ENCODE measurements at regions not wholly inside any gene's neighbourhood (a gene's known extent, or its start where the extent isn't known, plus 50 kb on each side); places are given as distances from the start of the nearest gene placed in this dataset.

DNA sequence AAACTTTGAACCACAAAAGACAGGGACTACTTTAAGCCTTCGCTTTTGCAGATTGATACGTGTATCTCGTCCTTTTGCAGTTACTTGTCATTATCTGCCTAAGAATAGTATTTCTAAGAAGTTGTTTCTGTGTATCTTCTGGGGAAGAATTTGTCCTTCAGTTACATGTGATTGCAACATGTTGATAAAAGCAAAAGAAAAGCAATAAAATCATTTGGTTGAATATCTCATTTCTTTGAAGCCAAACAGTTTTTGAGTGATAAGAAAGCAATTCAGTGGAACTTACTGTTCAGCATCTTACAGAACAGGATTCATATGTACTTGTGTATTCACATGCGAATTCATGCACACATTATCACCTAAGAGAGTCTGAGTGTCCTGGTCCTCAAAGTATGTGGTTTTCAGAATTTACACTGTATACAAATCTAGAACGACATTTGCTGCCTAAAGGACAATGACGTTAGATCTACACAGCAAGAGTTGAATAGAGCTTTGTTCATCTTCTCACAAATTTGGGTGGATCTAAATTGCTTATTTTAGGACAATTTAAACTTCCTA lies 66.7 kb upstream of the MRPS6 start:
- ChIA-PET CTCF (interaction anchor here (1.1 kb wide), 1 partner anchor 15 kb away, joined by 3 read pairs; no protein-coding TSS in a partner anchor), RAD21 (ENCODE audit: unreplicated experiment) (no interaction called here), SMC1A (ENCODE audit: uncharacterized antibody, unreplicated experiment) (no interaction called here), POLR2A (no interaction called here)
- DNase-seq (ENCODE audit: low read depth, low spot score): no peak
- intact Hi-C loops (cut with micrococcal nuclease; ENCODE audit: unreplicated experiment) (no loop called here), in situ Hi-C loops (cut with MboI) (loop anchor here (25.0 kb wide), 1 partner anchor 856 kb away; no protein-coding TSS in a partner anchor)
- 96% methylated on average over 6 of the region's 6 CpGs for WGBS (ENCODE audit: insufficient coverage, insufficient replicate concordance, low lambda C conversion rate, missing lambda C conversion rate)
- H3K9me3 ChIP-seq (replicated peaks; ENCODE audit: control insufficient read depth, insufficient read depth, low read length): peaks cover 8% of the 10 kb centered on the region
- H3K27ac ChIP-seq (ENCODE audit: control insufficient read depth, insufficient read depth): no peak overlapping the region
- no peaks in the 10 kb centered on the region for H3K79me2 ChIP-seq (ENCODE audit: control insufficient read depth, insufficient read depth, low read length)
- no peak overlapping the region for H3K4me3 ChIP-seq
- H4K20me1 ChIP-seq (ENCODE audit: control insufficient read depth, insufficient read depth): no peaks in the 10 kb centered on the region
- ATAC-seq: no peak
- no peak overlapping the region for H3K9ac ChIP-seq (ENCODE audit: control insufficient read depth, insufficient read depth, low read length)
- no peak overlapping the region for H3K4me2 ChIP-seq (ENCODE audit: control insufficient read depth, insufficient read depth)
- TF ChIP-seq POLR2AphosphoS5 (IDR thresholded peaks at IDR 0.05; ENCODE audit: low read length): no peak
- H2AFZ ChIP-seq (ENCODE audit: control insufficient read depth, low read depth, low read length): no peak overlapping the region
- BruUV-seq (replicated peaks): no TSS peak
- FAIRE-seq: no peak
- H3K4me1 ChIP-seq (ENCODE audit: control insufficient read depth, insufficient read depth, low read length): no peaks in the 10 kb centered on the region
- H3K27me3 ChIP-seq (replicated peaks in 1 of 2; ENCODE audit: control insufficient read depth in 2 of 2, insufficient read depth in 2 of 2, low read length in 1 of 2): no peaks in the 10 kb centered on the region
- H3K36me3 ChIP-seq (ENCODE audit: control insufficient read depth in 2 of 2, insufficient read depth in 2 of 2, low read length in 1 of 2): no peaks in the 10 kb centered on the region

GRCh38 chr21:34004974-34005373 lies 68.4 kb upstream of the MRPS6 start:
- BruUV-seq (replicated peaks): no TSS peak
- H3K27ac ChIP-seq (ENCODE audit: control insufficient read depth, insufficient read depth): no peak overlapping the region
- peaks cover 1% of the 10 kb centered on the region; the same call in 2 of the 3 replicates for H3K9me3 ChIP-seq (replicated peaks; ENCODE audit: control insufficient read depth, insufficient read depth, low read length)
- H3K79me2 ChIP-seq (ENCODE audit: control insufficient read depth, insufficient read depth, low read length): no peaks in the 10 kb centered on the region
- H3K9ac ChIP-seq (ENCODE audit: control insufficient read depth, insufficient read depth, low read length): no peak overlapping the region
- H3K36me3 ChIP-seq (ENCODE audit: control insufficient read depth in 2 of 2, insufficient read depth in 2 of 2, low read length in 1 of 2): no peaks in the 10 kb centered on the region
- TF ChIP-seq BMI1 (IDR thresholded peaks at IDR 0.05; ENCODE audit: borderline replicate concordance) (no peak), SREBF1 (IDR thresholded peaks at IDR 0.05; ENCODE audit: low read length) (no peak), HDAC2 (IDR thresholded peaks at IDR 0.05) (no peak), ATF7 (IDR thresholded peaks at IDR 0.05; ENCODE audit: low read depth) (no peak), SREBF2 (IDR thresholded peaks at IDR 0.05; ENCODE audit: low read length) (no peak), TBL1XR1 (IDR thresholded peaks at IDR 0.05; ENCODE audit: low read depth, low read length) (no peak), ZNF24 (IDR thresholded peaks at IDR 0.05) (no peak), NFIC (IDR thresholded peaks at IDR 0.05; ENCODE audit: low read depth, low read length) (no peak), POLR2A (IDR thresholded peaks at IDR 0.05; ENCODE audit: low read depth, low read length) (no peak), ZNF207 (IDR thresholded peaks at IDR 0.05; ENCODE audit: borderline replicate concordance) (no peak), CEBPB (IDR thresholded peaks at IDR 0.05; ENCODE audit: borderline replicate concordance in 1 of 2, low read depth in 2 of 2, low read length in 2 of 2) (no peak)
- DNase-seq (ENCODE audit: low read depth, low spot score) (no peak), ATAC-seq (no peak), FAIRE-seq (no peak)
- 95% methylated on average over 5 of the region's 5 CpGs for WGBS (ENCODE audit: insufficient coverage, insufficient replicate concordance, low lambda C conversion rate, missing lambda C conversion rate)
- H3K27me3 ChIP-seq (replicated peaks in 1 of 2; ENCODE audit: control insufficient read depth in 2 of 2, insufficient read depth in 2 of 2, low read length in 1 of 2): no peaks in the 10 kb centered on the region
- no peaks in the 10 kb centered on the region for H3K4me1 ChIP-seq (ENCODE audit: control insufficient read depth, insufficient read depth, low read length)
- ChIA-PET SMC1A (ENCODE audit: uncharacterized antibody, unreplicated experiment) (interaction anchor here (1.6 kb wide), 1 partner anchor 18 kb away, joined by 3 read pairs; no protein-coding TSS in a partner anchor), RAD21 (ENCODE audit: unreplicated experiment) (no interaction called here), POLR2A (no interaction called here), CTCF (no interaction called here)
- H3K4me2 ChIP-seq (ENCODE audit: control insufficient read depth, insufficient read depth): no peak overlapping the region
- no peak overlapping the region for H2AFZ ChIP-seq (ENCODE audit: control insufficient read depth, low read depth, low read length)
- in situ Hi-C loops (cut with MboI) (loop anchor here (25.0 kb wide), 1 partner anchor 857 kb away; no protein-coding TSS in a partner anchor), intact Hi-C loops (cut with micrococcal nuclease; ENCODE audit: unreplicated experiment) (no loop called here)
- no peaks in the 10 kb centered on the region for H4K20me1 ChIP-seq (ENCODE audit: control insufficient read depth, insufficient read depth)
- no peak overlapping the region for H3K4me3 ChIP-seq

Measured in GM12878 (cell line).